ENCODE measurements at regions not wholly inside any gene's neighbourhood (a gene's known extent, or its start where the extent isn't known, plus 50 kb on each side); places are given as distances from the start of the nearest gene placed in this dataset.
"Not testable (repeated sequence)": the region's sequence is repeated elsewhere in the genome, so short reads cannot be mapped to it uniquely, and the experiment has no call there.

DNA sequence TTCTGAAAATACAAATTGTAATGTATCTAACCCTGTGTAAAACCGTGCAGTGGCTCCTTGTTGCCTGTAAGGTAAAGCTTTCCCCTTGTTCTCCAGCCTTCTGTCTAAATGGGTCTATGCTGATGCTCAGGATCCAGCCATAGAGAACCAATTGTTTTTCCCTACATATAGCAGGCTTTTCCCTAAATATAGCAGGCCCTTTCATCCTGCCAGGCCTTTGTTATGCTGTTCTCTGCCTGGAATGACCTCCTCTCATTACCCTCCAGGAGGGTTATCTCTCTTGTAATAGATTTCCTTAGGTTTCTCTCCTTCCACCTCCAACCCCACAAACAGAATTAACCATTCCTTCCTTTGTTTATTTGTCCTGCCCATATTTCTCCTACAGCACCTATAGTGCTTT, 106.5 kb upstream of the NBPF19 start:
- TF ChIP-seq POLR2A, POLR2AphosphoS5 (IDR thresholded peaks at IDR 0.05): not testable (repeated sequence)
- TF ChIP-seq, protein P1, sequence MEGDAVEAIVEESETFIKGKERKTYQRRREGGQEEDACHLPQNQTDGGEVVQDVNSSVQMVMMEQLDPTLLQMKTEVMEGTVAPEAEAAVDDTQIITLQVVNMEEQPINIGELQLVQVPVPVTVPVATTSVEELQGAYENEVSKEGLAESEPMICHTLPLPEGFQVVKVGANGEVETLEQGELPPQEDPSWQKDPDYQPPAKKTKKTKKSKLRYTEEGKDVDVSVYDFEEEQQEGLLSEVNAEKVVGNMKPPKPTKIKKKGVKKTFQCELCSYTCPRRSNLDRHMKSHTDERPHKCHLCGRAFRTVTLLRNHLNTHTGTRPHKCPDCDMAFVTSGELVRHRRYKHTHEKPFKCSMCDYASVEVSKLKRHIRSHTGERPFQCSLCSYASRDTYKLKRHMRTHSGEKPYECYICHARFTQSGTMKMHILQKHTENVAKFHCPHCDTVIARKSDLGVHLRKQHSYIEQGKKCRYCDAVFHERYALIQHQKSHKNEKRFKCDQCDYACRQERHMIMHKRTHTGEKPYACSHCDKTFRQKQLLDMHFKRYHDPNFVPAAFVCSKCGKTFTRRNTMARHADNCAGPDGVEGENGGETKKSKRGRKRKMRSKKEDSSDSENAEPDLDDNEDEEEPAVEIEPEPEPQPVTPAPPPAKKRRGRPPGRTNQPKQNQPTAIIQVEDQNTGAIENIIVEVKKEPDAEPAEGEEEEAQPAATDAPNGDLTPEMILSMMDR (IDR thresholded peaks at IDR 0.05), result not testable (repeated sequence)

Data from breast epithelium (tissue), 3 donors.